Activated CD4-positive, alpha-beta T cell treated with anti-CD3 and anti-CD28 coated beads for 36 hours (primary cell): ENCODE measurements at regions not wholly inside any gene's neighbourhood (a gene's known extent, or its start where the extent isn't known, plus 50 kb on each side); places are given as distances from the start of the nearest gene placed in this dataset.

ENCODE experiments used
- ATAC-seq: fragments of 200-7000 bp; cut with Tn5 transposase; one replicate; pipeline ENCODE4 v1.10.0; 2021; ENCODE audit warnings: mild to moderate bottlenecking, moderate library complexity
- CTCF ChIA-PET: fragments of 350-600 bp; sonication (Branson Sonifier 250); formaldehyde crosslinking; loops from one replicate; lab custom pipeline; 2021; ENCODE audit warnings: antibody characterized with exemption; lab: Charles Lee
- POLR2A ChIA-PET: fragments of 350-600 bp; sonication (Branson Sonifier 250); formaldehyde crosslinking; loops from one replicate; lab custom pipeline; 2021; ENCODE audit warnings: antibody characterized with exemption, inconsistent platforms; lab: Charles Lee
- DNase-seq: peaks from one replicate; pipeline ENCODE4 v3.0.0-alpha.2; 2020
- H3K27ac Mint-ChIP-seq: one replicate; pipeline ENCODE4 v1.8.0; 2021; ENCODE audit warnings: mixed read lengths
- H3K27me3 Mint-ChIP-seq: one replicate; pipeline ENCODE4 v1.8.0; 2021; ENCODE audit warnings: mixed read lengths
- H3K36me3 Mint-ChIP-seq: one replicate; pipeline ENCODE4 v1.8.0; 2021; ENCODE audit warnings: low read depth, mixed read lengths
- H3K4me1 Mint-ChIP-seq: one replicate; pipeline ENCODE4 v1.8.0; 2021; ENCODE audit warnings: mixed read lengths
- H3K4me3 Mint-ChIP-seq: one replicate; pipeline ENCODE4 v1.8.0; 2021; ENCODE audit warnings: mild to moderate bottlenecking, moderate library complexity, mixed read lengths
- H3K9me3 Mint-ChIP-seq: one replicate; pipeline ENCODE4 v1.8.0; 2021; ENCODE audit warnings: low read depth, mixed read lengths
- intact Hi-C, 2 experiments: fragments of 100-400 bp; cut with DNase I in 1 of 2; cut with micrococcal nuclease in 1 of 2; formaldehyde crosslinking; loops; one replicate each; pipeline versions ENCODE4 v1.14.2 to v1.15.1; 2022 to 2024; cut with DNase I, micrococcal nuclease

GRCh38 chr5:33364406-33364805 is 76.4 kb upstream of the TARS1 start:
- no peaks in the 10 kb centered on the region for H3K36me3 Mint-ChIP-seq
- ATAC-seq, result no peak
- CTCF ChIA-PET, result interaction anchor here (0.7 kb wide), 1 partner anchor 1639 kb away, joined by 3 read pairs; no protein-coding TSS in a partner anchor
- peaks cover 2% of the 10 kb centered on the region for H3K4me1 Mint-ChIP-seq
- H3K27ac Mint-ChIP-seq, result no peak overlapping the region
- intact Hi-C loops, result no loop called here
- POLR2A ChIA-PET, result no interaction called here
- no peaks in the 10 kb centered on the region for H3K27me3 Mint-ChIP-seq
- no peaks in the 10 kb centered on the region for H3K9me3 Mint-ChIP-seq
- no peak for DNase-seq
- no peak overlapping the region for H3K4me3 Mint-ChIP-seq

- intact Hi-C loops, result no loop called here
- no peaks in the 10 kb centered on the region for H3K27me3 Mint-ChIP-seq
Observed at GRCh38 chr5:33367416-33367815, 73.3 kb upstream of the TARS1 start.

GRCh38 chr5:33369485-33370465 is 71.0 kb upstream of the TARS1 start:
- no peak for ATAC-seq
- intact Hi-C loops, result no loop called here
- Mint-ChIP-seq H3K36me3 (no peaks in the 10 kb centered on the region), H3K4me3 (no peak overlapping the region), H3K27me3 (peaks cover 3% of the 10 kb centered on the region), H3K9me3 (no peaks in the 10 kb centered on the region), H3K4me1 (no peaks in the 10 kb centered on the region), H3K27ac (no peak overlapping the region)
- POLR2A ChIA-PET, result no interaction called here
- DNase-seq, result no peak
- CTCF ChIA-PET, result interaction anchor here (0.6 to 2.0 kb wide), 3 partner anchors 9 to 58 kb away, joined by 3 to 6 read pairs (median 3); no protein-coding TSS in a partner anchor

More at GRCh38 chr5:33367416-33367815, 73.3 kb upstream of the TARS1 start:
- ATAC-seq, result no peak
- no peak overlapping the region for H3K4me3 Mint-ChIP-seq
- POLR2A ChIA-PET, result no interaction called here
- no peaks in the 10 kb centered on the region for H3K36me3 Mint-ChIP-seq
- H3K27ac Mint-ChIP-seq, result no peak overlapping the region
- H3K9me3 Mint-ChIP-seq, result no peaks in the 10 kb centered on the region
- DNase-seq, result no peak
- CTCF ChIA-PET, result interaction anchor here (0.8 kb wide), 1 partner anchor 12 kb away, joined by 3 read pairs; no protein-coding TSS in a partner anchor
- peaks cover 2% of the 10 kb centered on the region for H3K4me1 Mint-ChIP-seq

GRCh38 chr5:33370466-33370859 is 70.3 kb upstream of the TARS1 start:
- no peaks in the 10 kb centered on the region for H3K9me3 Mint-ChIP-seq
- H3K27ac Mint-ChIP-seq, result no peak overlapping the region
- DNase-seq (no peak), ATAC-seq (no peak)
- intact Hi-C loops, result no loop called here
- H3K4me1 Mint-ChIP-seq, result no peaks in the 10 kb centered on the region
- H3K4me3 Mint-ChIP-seq, result no peak overlapping the region
- ChIA-PET CTCF (interaction anchor here (0.7 to 2.0 kb wide), 2 partner anchors 9 to 57 kb away, joined by 3 to 6 read pairs; no protein-coding TSS in a partner anchor), POLR2A (no interaction called here)
- H3K36me3 Mint-ChIP-seq, result no peaks in the 10 kb centered on the region
- peaks cover 3% of the 10 kb centered on the region for H3K27me3 Mint-ChIP-seq

GRCh38 chr5:33371660-33372059 is 69.1 kb upstream of the TARS1 start:
- ChIA-PET CTCF (no interaction called here), POLR2A (no interaction called here)
- Mint-ChIP-seq H3K27ac (no peak overlapping the region), H3K36me3 (no peaks in the 10 kb centered on the region), H3K9me3 (no peaks in the 10 kb centered on the region), H3K4me3 (no peak overlapping the region), H3K27me3 (peaks cover 3% of the 10 kb centered on the region), H3K4me1 (no peaks in the 10 kb centered on the region)
- no peak for ATAC-seq
- DNase-seq, result no peak
- intact Hi-C loops, result no loop called here

GRCh38 chr5:33372721-33373472 is 67.9 kb upstream of the TARS1 start:
- Mint-ChIP-seq H3K27me3 (peaks cover 3% of the 10 kb centered on the region), H3K4me3 (no peak overlapping the region), H3K27ac (no peak overlapping the region), H3K36me3 (no peaks in the 10 kb centered on the region), H3K4me1 (no peaks in the 10 kb centered on the region), H3K9me3 (no peaks in the 10 kb centered on the region)
- CTCF ChIA-PET, result no interaction called here
- intact Hi-C loops, result no loop called here
- POLR2A ChIA-PET, result no interaction called here
- no peak for DNase-seq
- no peak for ATAC-seq

- intact Hi-C loops, result no loop called here
- ATAC-seq (no peak), DNase-seq (no peak)
- no peaks in the 10 kb centered on the region for H3K4me1 Mint-ChIP-seq
- CTCF ChIA-PET, result no interaction called here
- POLR2A ChIA-PET, result no interaction called here
- H3K27me3 Mint-ChIP-seq, result peaks cover 3% of the 10 kb centered on the region
- no peaks in the 10 kb centered on the region for H3K9me3 Mint-ChIP-seq
- H3K36me3 Mint-ChIP-seq, result no peaks in the 10 kb centered on the region
- no peak overlapping the region for H3K4me3 Mint-ChIP-seq
- H3K27ac Mint-ChIP-seq, result no peak overlapping the region
Observed at GRCh38 chr5:33375900-33376299, 64.9 kb upstream of the TARS1 start.

GRCh38 chr5:33379757-33380156 is 61.0 kb upstream of the TARS1 start:
- peaks cover 9% of the 10 kb centered on the region for H3K9me3 Mint-ChIP-seq
- no peaks in the 10 kb centered on the region for H3K4me1 Mint-ChIP-seq
- ChIA-PET CTCF (interaction anchor here (0.7 to 2.2 kb wide), 4 partner anchors 10 to 1049 kb away, joined by 3 to 6 read pairs (median 4); no protein-coding TSS in a partner anchor), POLR2A (no interaction called here)
- peaks cover 13% of the 10 kb centered on the region for H3K27me3 Mint-ChIP-seq
- intact Hi-C loops, result no loop called here
- H3K36me3 Mint-ChIP-seq, result no peaks in the 10 kb centered on the region
- DNase-seq (peak; percentile 4), ATAC-seq (no peak)
- no peak overlapping the region for H3K27ac Mint-ChIP-seq
- no peak overlapping the region for H3K4me3 Mint-ChIP-seq

- ATAC-seq (no peak), DNase-seq (no peak)
- H3K9me3 Mint-ChIP-seq, result peaks cover 18% of the 10 kb centered on the region
- H3K27me3 Mint-ChIP-seq, result peaks cover 15% of the 10 kb centered on the region
- no peaks in the 10 kb centered on the region for H3K36me3 Mint-ChIP-seq
- no peak overlapping the region for H3K27ac Mint-ChIP-seq
- no peak overlapping the region for H3K4me3 Mint-ChIP-seq
- ChIA-PET CTCF (no interaction called here), POLR2A (no interaction called here)
- intact Hi-C loops, result no loop called here
- H3K4me1 Mint-ChIP-seq, result no peaks in the 10 kb centered on the region
Observed at GRCh38 chr5:33381243-33381642, 59.5 kb upstream of the TARS1 start.
